Heart right ventricle (tissue), 16 donors: ENCODE measurements at regions not wholly inside any gene's neighbourhood (a gene's known extent, or its start where the extent isn't known, plus 50 kb on each side); places are given as distances from the start of the nearest gene placed in this dataset.

ENCODE experiments used
- ATAC-seq, 8 donors: fragments of 200-7000 bp; cut with Tn5 transposase; one replicate each; pipeline ENCODE4 v1.9.1; 2020; ENCODE audit warnings: mild to moderate bottlenecking in 8 of 8, moderate library complexity in 8 of 8, moderate number of reproducible peaks in 1 of 8
- DNase-seq, 2 donors: peaks; one replicate each; pipeline ENCODE4 v3.0.0-alpha.2; 2020
- H3K27ac ChIP-seq, 10 donors: fragments of 200-600 bp; sonication (generic) in 2 of 10; one replicate each; pipeline versions ENCODE4 v1.5.0 to v1.8.0; 2020 to 2022; ENCODE audit warnings: mild to moderate bottlenecking in 3 of 10
- H3K27me3 ChIP-seq, 7 donors: fragments of 200-600 bp; one replicate each; pipeline ENCODE4 v1.8.0; 2021 to 2022; ENCODE audit warnings: mild to moderate bottlenecking in 2 of 7
- H3K36me3 ChIP-seq, 9 donors: fragments of 200-600 bp; sonication (generic) in 1 of 9; one replicate each; pipeline versions ENCODE4 v1.5.0 to v1.8.0; 2020 to 2022; ENCODE audit warnings: mild to moderate bottlenecking in 2 of 9
- H3K4me1 ChIP-seq, 9 donors: fragments of 200-600 bp; sonication (generic) in 1 of 9; one replicate each; pipeline versions ENCODE4 v1.5.0 to v1.8.0; 2020 to 2022; ENCODE audit warnings: mild to moderate bottlenecking in 4 of 9
- H3K4me3 ChIP-seq, 10 donors: fragments of 200-600 bp; sonication (generic) in 2 of 10; one replicate each; pipeline versions ENCODE4 v1.5.0 to v1.8.0; 2020 to 2022; ENCODE audit warnings: mild to moderate bottlenecking in 7 of 10, moderate library complexity in 2 of 10
- H3K9me3 ChIP-seq, 11 donors: fragments of 200-600 bp in 10 of 11; sonication (generic) in 2 of 11; one replicate each; pipeline versions ENCODE4 v1.5.0 to v1.8.0; 2013 to 2022; ENCODE audit warnings: mild to moderate bottlenecking in 2 of 11, control low read depth in 1 of 11, moderate library complexity in 1 of 11
- WGBS, 2 donors: extraction: QIAGEN DNeasy Blood & Tissue Kit; methylation state at CpG; one replicate each; pipeline ENCODE4 v1.1.7; 2013; ENCODE audit warnings: inconsistent platforms in 1 of 2; 5-methylcytosine and 5-hydroxymethylcytosine counted together
- intact Hi-C, 10 donors: fragments of 100-400 bp; cut with DNase I; formaldehyde crosslinking; loops; one replicate each; pipeline versions ENCODE4 v1.11.1 to v1.14.2; 2022
- TF ChIP-seq, protein P1 (sequence below), 9 donors: fragments of 200-600 bp; sonication (generic) in 2 of 9; IDR thresholded peaks; one replicate each; pipeline versions ENCODE4 v1.5.0 to v1.8.0; 2021 to 2022; ENCODE audit warnings: antibody characterized with exemption in 9 of 9, mild to moderate bottlenecking in 5 of 9, moderate library complexity in 1 of 9
- donor health status: Arrhythmogenic right ventricular cardiomyopathy.
- donor health status: ischemic (EF 13 %, LVEDD 7.1; RV severe dilation, severe dysfunction).
- donor health status: healthy with polysubstance abuse.
- donor health status: DM: no; HTN: yes; CAD: no.
- donor health status: DM: no; HTN: no; CAD: no.
- donor health status: ischemic (EF 25% LVEDD 6.9; RV normal size, moderate dysfunction).
- donor health status: ischemic (EF 25% LVEDD 5.7; RV mildly dilated, moderate dysfunction).
- donor health status: healthy.
- donor health status: DM: yes; HTN: yes; CAD: no.
- donor health status: Ischemic cardiomyopathy.
- donor health status: ischemic (EF 35%, LVEDD 5.7; RV mildly dilated, moderate dysfunction).
- donor health status: nonischemic (EF 11% LVEDD 7.7; RV severe dilation, severe dysfunction).
- donor health status: DM: yes; HTN: yes; CAD: no.
- donor health status: PGD.
- donor health status: ischemic (EF 29% LVEDD 5.4; RV normal size, mild dysfunction).
- donor health status: nonischemic (EF 23%, LVEDD 6.1; RV moderate dilation, normal function).

DNA sequence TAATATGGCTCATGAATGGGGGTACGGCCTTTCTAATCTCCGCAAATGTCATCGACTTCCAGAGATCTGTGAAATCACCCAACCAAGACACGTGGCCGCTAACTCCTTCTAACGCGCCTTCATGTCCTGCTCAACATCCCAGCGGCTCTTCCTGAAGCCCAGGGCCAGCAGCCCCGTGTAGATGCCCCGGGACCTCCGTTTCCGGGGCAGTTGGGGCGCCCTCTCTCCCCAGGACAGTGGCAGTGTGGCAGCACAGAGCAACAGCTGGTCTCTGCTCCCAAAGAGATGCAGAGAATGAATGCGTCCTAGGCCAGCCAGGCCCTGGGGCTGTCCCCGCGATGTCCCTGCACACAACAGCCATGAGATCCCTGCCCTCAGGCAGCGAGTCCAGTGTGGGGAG lies 153.5 kb downstream of the RBFOX3 start:
- H3K4me1 ChIP-seq = no peaks in the 10 kb centered on the region
- no peak overlapping the region for H3K27ac ChIP-seq
- no peak overlapping the region for H3K4me3 ChIP-seq
- ATAC-seq (no peak), DNase-seq (no peak)
- H3K27me3 ChIP-seq = peaks cover 0 to 35% (median 19%) of the 10 kb centered on the region in 7 donors
- H3K36me3 ChIP-seq = no peaks in the 10 kb centered on the region
- WGBS, 2 donors = 70 to 74% methylated on average over 17 of the region's 17 CpGs
- intact Hi-C loops = no loop called here
- H3K9me3 ChIP-seq = no peaks in the 10 kb centered on the region
- TF ChIP-seq, protein P1, sequence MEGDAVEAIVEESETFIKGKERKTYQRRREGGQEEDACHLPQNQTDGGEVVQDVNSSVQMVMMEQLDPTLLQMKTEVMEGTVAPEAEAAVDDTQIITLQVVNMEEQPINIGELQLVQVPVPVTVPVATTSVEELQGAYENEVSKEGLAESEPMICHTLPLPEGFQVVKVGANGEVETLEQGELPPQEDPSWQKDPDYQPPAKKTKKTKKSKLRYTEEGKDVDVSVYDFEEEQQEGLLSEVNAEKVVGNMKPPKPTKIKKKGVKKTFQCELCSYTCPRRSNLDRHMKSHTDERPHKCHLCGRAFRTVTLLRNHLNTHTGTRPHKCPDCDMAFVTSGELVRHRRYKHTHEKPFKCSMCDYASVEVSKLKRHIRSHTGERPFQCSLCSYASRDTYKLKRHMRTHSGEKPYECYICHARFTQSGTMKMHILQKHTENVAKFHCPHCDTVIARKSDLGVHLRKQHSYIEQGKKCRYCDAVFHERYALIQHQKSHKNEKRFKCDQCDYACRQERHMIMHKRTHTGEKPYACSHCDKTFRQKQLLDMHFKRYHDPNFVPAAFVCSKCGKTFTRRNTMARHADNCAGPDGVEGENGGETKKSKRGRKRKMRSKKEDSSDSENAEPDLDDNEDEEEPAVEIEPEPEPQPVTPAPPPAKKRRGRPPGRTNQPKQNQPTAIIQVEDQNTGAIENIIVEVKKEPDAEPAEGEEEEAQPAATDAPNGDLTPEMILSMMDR (IDR thresholded peaks at IDR 0.05) = no peak

DNA sequence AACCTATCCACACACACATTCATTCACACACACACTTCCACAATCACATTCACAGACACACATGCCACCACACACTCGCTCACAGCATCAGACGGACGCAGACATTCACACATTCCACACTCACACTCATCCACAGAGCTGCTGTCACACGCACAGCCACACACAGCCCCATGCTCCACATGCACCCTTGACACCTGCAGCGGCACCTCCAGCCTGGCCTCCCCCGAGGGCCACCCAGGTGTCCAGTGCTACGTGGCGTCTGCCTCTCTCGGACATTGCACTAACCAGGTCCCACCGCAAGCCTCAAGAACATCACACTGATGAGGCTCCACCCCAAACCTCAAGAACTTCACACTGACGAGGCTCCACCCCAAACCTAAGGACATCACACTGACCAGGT lies 155.2 kb downstream of the RBFOX3 start:
- intact Hi-C loops = no loop called here
- TF ChIP-seq, protein P1 (IDR thresholded peaks at IDR 0.05) = no peak
- no peaks in the 10 kb centered on the region for H3K36me3 ChIP-seq
- 84 to 86% methylated on average over 11 of the region's 11 CpGs for WGBS, 2 donors
- no peak for ATAC-seq
- no peak overlapping the region for H3K27ac ChIP-seq
- peaks cover 0 to 36% (median 19%) of the 10 kb centered on the region in 7 donors for H3K27me3 ChIP-seq
- no peak for DNase-seq
- H3K9me3 ChIP-seq = no peaks in the 10 kb centered on the region
- no peak overlapping the region for H3K4me3 ChIP-seq
- no peaks in the 10 kb centered on the region for H3K4me1 ChIP-seq

DNA sequence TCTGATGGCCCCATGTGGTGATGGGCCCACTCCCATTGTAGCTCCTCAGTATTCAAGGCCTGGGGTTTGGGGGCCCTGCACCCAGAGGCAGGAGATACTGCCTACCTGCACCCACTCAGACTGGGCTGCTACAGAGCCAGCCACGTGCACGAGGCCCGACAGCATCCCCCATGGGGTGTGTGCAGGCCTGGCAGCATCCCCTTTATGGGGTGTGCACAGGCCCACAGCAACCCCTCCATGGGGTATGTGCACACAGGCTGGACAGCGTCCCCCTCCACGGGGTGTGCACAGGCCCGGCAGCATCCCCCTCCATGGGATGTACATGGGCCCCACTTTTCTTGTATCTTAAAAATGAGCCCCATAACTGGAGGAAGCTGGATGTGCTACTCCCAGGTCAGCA lies 156.0 kb downstream of the RBFOX3 start:
- no peak overlapping the region for H3K4me3 ChIP-seq
- no peaks in the 10 kb centered on the region for H3K4me1 ChIP-seq
- H3K9me3 ChIP-seq = no peaks in the 10 kb centered on the region
- intact Hi-C loops = no loop called here
- H3K27ac ChIP-seq = no peak overlapping the region
- ATAC-seq (peak in 1 of 8 donors; percentile 7), DNase-seq (no peak)
- TF ChIP-seq, protein P1 (IDR thresholded peaks at IDR 0.05) = no peak
- H3K27me3 ChIP-seq = peaks cover 0 to 36% (median 19%) of the 10 kb centered on the region in 7 donors
- no peaks in the 10 kb centered on the region for H3K36me3 ChIP-seq
- WGBS, 2 donors = 82 to 86% methylated on average over 6 of the region's 6 CpGs

DNA sequence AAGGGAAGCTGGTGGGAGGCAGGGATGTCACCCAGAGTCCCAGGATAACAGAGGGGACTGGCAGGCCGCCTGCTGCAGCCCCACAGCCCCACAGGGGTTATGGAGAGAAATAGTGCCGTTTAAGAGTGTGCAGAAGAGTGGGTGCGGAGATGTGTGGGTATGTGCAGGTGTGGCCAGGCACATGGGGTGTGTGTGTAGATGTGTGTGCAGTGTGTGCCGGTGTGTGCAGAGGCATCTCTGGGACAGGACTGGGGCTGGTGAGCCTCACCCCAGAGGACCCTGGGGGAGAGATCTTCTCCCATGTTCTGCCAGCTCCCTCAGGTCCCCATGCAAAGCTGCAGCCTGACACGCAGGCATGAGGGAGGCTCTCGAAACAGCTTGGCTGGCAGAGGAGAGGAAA lies 157.4 kb downstream of the RBFOX3 start:
- Histone ChIP-seq H3K4me3 (no peak overlapping the region), H3K36me3 (no peaks in the 10 kb centered on the region), H3K27me3 (peaks cover 0 to 41% (median 13%) of the 10 kb centered on the region in 7 donors), H3K27ac (no peak overlapping the region), H3K9me3 (no peaks in the 10 kb centered on the region), H3K4me1 (no peaks in the 10 kb centered on the region)
- TF ChIP-seq, protein P1 (IDR thresholded peaks at IDR 0.05) = no peak
- WGBS, 2 donors = 63 to 72% methylated on average over 6 of the region's 6 CpGs
- intact Hi-C loops = no loop called here
- ATAC-seq (no peak), DNase-seq (no peak)
